ENCODE measurements at regions not wholly inside any gene's neighbourhood (a gene's known extent, or its start where the extent isn't known, plus 50 kb on each side); places are given as distances from the start of the nearest gene placed in this dataset.

DNA sequence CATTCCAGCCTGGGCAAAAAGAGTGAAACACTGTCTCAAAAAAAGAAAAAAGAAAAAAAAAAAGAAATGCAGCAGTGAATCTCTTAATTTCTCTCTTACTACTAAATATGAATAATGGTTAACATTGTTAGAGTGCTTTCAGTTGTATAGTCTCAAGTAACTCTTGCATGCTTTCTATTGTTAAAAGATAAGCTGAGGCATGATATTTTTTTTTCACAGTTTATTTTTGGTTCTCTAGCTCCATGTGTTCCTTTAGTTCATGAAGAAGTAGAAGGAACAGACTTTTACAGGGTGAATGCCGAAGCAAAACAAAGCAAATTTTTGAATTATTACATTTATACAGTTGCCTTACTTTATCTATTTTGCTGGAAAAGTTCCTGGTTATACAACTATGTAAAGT, 1180.9 kb downstream of the OTOL1 start:
- no peak for TF ChIP-seq POLR2A (IDR thresholded peaks at IDR 0.05)
- TF ChIP-seq CTCF (IDR thresholded peaks at IDR 0.05): no peak

Data from upper lobe of left lung (tissue), 4 donors.